A172 (cell line): ENCODE measurements at regions not wholly inside any gene's neighbourhood (a gene's known extent, or its start where the extent isn't known, plus 50 kb on each side); places are given as distances from the start of the nearest gene placed in this dataset.
"Not testable (repeated sequence)": the region's sequence is repeated elsewhere in the genome, so short reads cannot be mapped to it uniquely, and the experiment has no call there.

Source experiments
- DNase-seq: peaks from one replicate; pipeline ENCODE4 v3.0.0-alpha.2; 2015; ENCODE audit warnings: low spot score

GRCh38 chr16:8062677-8063076 is 527.6 kb downstream of the TMEM114 start:
- no peak for DNase-seq

GRCh38 chr16:8055761-8056160 is 534.5 kb downstream of the TMEM114 start:
- DNase-seq, result no peak

- DNase-seq, result no peak
Observed at GRCh38 chr16:8053437-8053836, 536.9 kb downstream of the TMEM114 start.

- DNase-seq, result no peak
Observed at GRCh38 chr16:8048433-8048832, 541.9 kb downstream of the TMEM114 start.

- no peak for DNase-seq
Observed at GRCh38 chr16:8047736-8048135, 542.6 kb downstream of the TMEM114 start.

- peak; percentile 69 for DNase-seq
Observed at GRCh38 chr16:8044796-8045195, 545.5 kb downstream of the TMEM114 start.

- no peak for DNase-seq
Observed at GRCh38 chr16:8032406-8032805, 557.9 kb downstream of the TMEM114 start.

GRCh38 chr16:8030004-8030403 is 560.3 kb downstream of the TMEM114 start:
- DNase-seq, result not testable (repeated sequence)

- DNase-seq, result peak; percentile 4
Observed at GRCh38 chr16:8026450-8026849, 563.9 kb downstream of the TMEM114 start.

GRCh38 chr16:8023326-8023725 is 567.0 kb downstream of the TMEM114 start:
- no peak for DNase-seq

- DNase-seq, result no peak
Observed at GRCh38 chr16:8005096-8005860, 585.0 kb downstream of the TMEM114 start.

GRCh38 chr16:7998789-7999453 is 591.4 kb downstream of the TMEM114 start:
- no peak for DNase-seq

- no peak for DNase-seq
Observed at GRCh38 chr16:7997966-7998365, 592.3 kb downstream of the TMEM114 start.

- no peak for DNase-seq
Observed at GRCh38 chr16:7992616-7993015, 597.7 kb downstream of the TMEM114 start.

- DNase-seq, result peak; percentile 35
Observed at GRCh38 chr16:7990626-7991260, 599.6 kb downstream of the TMEM114 start.

- no peak for DNase-seq
Observed at GRCh38 chr16:7983676-7984075, 606.6 kb downstream of the TMEM114 start.

- DNase-seq, result no peak
Observed at GRCh38 chr16:7980133-7980483, 610.2 kb downstream of the TMEM114 start.

- no peak for DNase-seq
Observed at GRCh38 chr16:7979448-7980132, 610.7 kb downstream of the TMEM114 start.

- DNase-seq, result no peak
Observed at GRCh38 chr16:7976563-7976962, 613.7 kb downstream of the TMEM114 start.

- DNase-seq, result no peak
Observed at GRCh38 chr16:7976125-7976524, 614.2 kb downstream of the TMEM114 start.

GRCh38 chr16:7967996-7968509 is 622.3 kb downstream of the TMEM114 start:
- no peak for DNase-seq

GRCh38 chr16:7964744-7965143 is 625.6 kb downstream of the TMEM114 start:
- DNase-seq, result no peak
